SK-N-SH treated with all-trans-retinoic acid at 6 μM for 48 hours (cell line): ENCODE measurements at regions not wholly inside any gene's neighbourhood (a gene's known extent, or its start where the extent isn't known, plus 50 kb on each side); places are given as distances from the start of the nearest gene placed in this dataset.

Experiments used
- ATAC-seq: fragments of 200-7000 bp; cut with Tn5 transposase; 3 replicates; pipeline ENCODE4 v1.9.1; 2020; ENCODE audit warnings: mild to moderate bottlenecking, moderate library complexity
- ARNTL ChIP-seq: fragments of 450-650 bp; formaldehyde crosslinking; IDR thresholded peaks from 2 replicates; pipeline ENCODE4 v1.5.0; 2020; ENCODE audit warnings: low read depth, mild to moderate bottlenecking, moderate library complexity, borderline replicate concordance
- BACH2 ChIP-seq: fragments of 250-450 bp; sonication (Bioruptor Pico); IDR thresholded peaks from 2 replicates; pipeline ENCODE4 v1.9.0; 2021; ENCODE audit warnings: mild to moderate bottlenecking, borderline replicate concordance
- CSDC2 ChIP-seq: fragments of 250-450 bp; sonication (Bioruptor Pico); IDR thresholded peaks from 2 replicates; pipeline ENCODE4 v1.5.0; 2020; ENCODE audit warnings: mild to moderate bottlenecking, moderate library complexity
- ESRRG ChIP-seq: fragments of 250-450 bp; sonication (Bioruptor Pico); IDR thresholded peaks from 2 replicates; pipeline ENCODE4 v1.6.1; 2021; ENCODE audit warnings: mild to moderate bottlenecking
- GLIS3 ChIP-seq: fragments of 250-450 bp; sonication (Bioruptor Pico); IDR thresholded peaks from 2 replicates; pipeline ENCODE4 v1.5.0; 2020; ENCODE audit warnings: mild to moderate bottlenecking, moderate library complexity
- ISL1 ChIP-seq: fragments of 250-450 bp; sonication (Bioruptor Pico); IDR thresholded peaks from 2 replicates; pipeline ENCODE4 v2.1.2; 2022; ENCODE audit warnings: mild to moderate bottlenecking, moderate library complexity
- OSR1 ChIP-seq: fragments of 250-450 bp; sonication (Bioruptor Pico); IDR thresholded peaks from 2 replicates; pipeline ENCODE4 v1.8.0; 2022; ENCODE audit warnings: moderate library complexity, mild to moderate bottlenecking, inconsistent platforms
- PPARA ChIP-seq: fragments of 250-450 bp; sonication (Bioruptor Pico); IDR thresholded peaks from 2 replicates; pipeline ENCODE4 v1.5.0; 2020; ENCODE audit warnings: mild to moderate bottlenecking, borderline replicate concordance
- RARB ChIP-seq: fragments of 250-450 bp; sonication (Bioruptor Pico); IDR thresholded peaks from 2 replicates; pipeline ENCODE4 v1.8.0; 2021; ENCODE audit warnings: mild to moderate bottlenecking, moderate library complexity
- SNAI2 ChIP-seq: fragments of 250-450 bp; sonication (Bioruptor Pico); IDR thresholded peaks from 2 replicates; pipeline ENCODE4 v1.5.0; 2020; ENCODE audit warnings: mild to moderate bottlenecking, moderate library complexity
- TCF4 ChIP-seq: fragments of 250-450 bp; sonication (Bioruptor Pico); IDR thresholded peaks from 2 replicates; pipeline ENCODE4 v1.8.0; 2021; ENCODE audit warnings: mild to moderate bottlenecking, moderate library complexity, borderline replicate concordance
- TOX ChIP-seq: fragments of 250-450 bp; sonication (Bioruptor Pico); IDR thresholded peaks from 2 replicates; pipeline ENCODE4 v1.8.0; 2021; ENCODE audit warnings: mild to moderate bottlenecking, moderate library complexity, borderline replicate concordance
- ZC3H10 ChIP-seq: fragments of 250-450 bp; sonication (Bioruptor Pico); IDR thresholded peaks from 2 replicates; pipeline ENCODE4 v1.5.1; 2021; ENCODE audit warnings: mild to moderate bottlenecking, moderate library complexity
- ZFP3 ChIP-seq: fragments of 250-450 bp; sonication (Bioruptor Pico); IDR thresholded peaks from 2 replicates; pipeline ENCODE4 v1.5.0; 2020; ENCODE audit warnings: mild to moderate bottlenecking, moderate library complexity
- ZFP30 ChIP-seq: fragments of 450-650 bp; formaldehyde crosslinking; IDR thresholded peaks from 2 replicates; pipeline ENCODE4 v1.5.0; 2022; ENCODE audit warnings: mild to moderate bottlenecking, moderate library complexity
- ZNF565 ChIP-seq: fragments of 450-650 bp; formaldehyde crosslinking; conservative IDR thresholded peaks from 2 replicates; pipeline ENCODE4 v1.5.0; 2020; ENCODE audit warnings: low read depth, mild to moderate bottlenecking, moderate library complexity
- ZNF70 ChIP-seq: fragments of 450-650 bp; formaldehyde crosslinking; IDR thresholded peaks from 2 replicates; pipeline ENCODE4 v1.5.0; 2020; ENCODE audit warnings: mild to moderate bottlenecking, moderate library complexity
- ZNF8 ChIP-seq: fragments of 450-650 bp; formaldehyde crosslinking; IDR thresholded peaks from 2 replicates; pipeline ENCODE4 v1.5.0; 2020; ENCODE audit warnings: mild to moderate bottlenecking, moderate library complexity
- TF ChIP-seq, protein P1 (sequence below): fragments of 250-450 bp; sonication (Bioruptor Pico); IDR thresholded peaks from 2 replicates; pipeline ENCODE4 v1.5.0; 2020; ENCODE audit warnings: mild to moderate bottlenecking, moderate library complexity
- TF ChIP-seq, protein P2 (sequence below): fragments of 250-450 bp; sonication (Bioruptor Pico); IDR thresholded peaks from 2 replicates; pipeline ENCODE4 v1.8.0; 2020; ENCODE audit warnings: mild to moderate bottlenecking, moderate library complexity, borderline replicate concordance
- TF ChIP-seq, protein P3 (sequence below): fragments of 250-450 bp; sonication (Bioruptor Pico); IDR thresholded peaks from 2 replicates; pipeline ENCODE4 v1.8.0; 2021; ENCODE audit warnings: low read depth, mild to moderate bottlenecking, moderate library complexity, borderline replicate concordance
- TF ChIP-seq, protein P4 (sequence below): fragments of 250-450 bp; sonication (Bioruptor Pico); IDR thresholded peaks from 2 replicates; pipeline ENCODE4 v1.5.1; 2020; ENCODE audit warnings: low read depth, mild to moderate bottlenecking, moderate library complexity
- TF ChIP-seq, protein P5 (sequence below): fragments of 250-450 bp; sonication (Bioruptor Pico); IDR thresholded peaks from 2 replicates; pipeline ENCODE4 v1.5.1; 2021; ENCODE audit warnings: mild to moderate bottlenecking, moderate library complexity

DNA sequence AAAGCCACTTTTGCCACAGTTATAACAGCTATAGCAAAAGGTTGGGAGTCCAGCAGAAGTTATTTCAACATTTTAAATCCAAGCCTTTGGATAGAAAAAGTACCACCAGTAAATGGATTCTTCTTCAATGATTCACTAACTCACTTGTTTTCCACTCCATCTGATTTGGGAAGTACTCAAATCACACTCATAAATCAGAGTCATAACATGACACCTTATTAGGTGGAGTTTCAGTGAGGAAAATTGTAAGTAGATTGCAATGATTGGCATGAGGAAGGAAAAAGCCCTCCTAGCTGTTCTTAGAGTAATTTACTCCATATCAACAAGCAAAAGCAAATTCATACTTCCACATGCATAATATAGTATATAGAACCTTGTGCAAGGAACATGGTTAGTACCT is 132.9 kb downstream of the NR4A2 start:
- TF ChIP-seq ZNF8 (no peak), ZFP3 (CRISPR knock-in tag) (no peak), ISL1 (no peak), ZNF70 (no peak), TOX (no peak), PPARA (no peak), OSR1 (CRISPR knock-in tag) (no peak), ZFP30 (CRISPR knock-in tag) (no peak), ESRRG (CRISPR knock-in tag) (no peak), ZC3H10 (CRISPR knock-in tag) (no peak), ARNTL (CRISPR knock-in tag) (no peak), RARB (CRISPR knock-in tag) (no peak)
- TF ChIP-seq, protein P1, sequence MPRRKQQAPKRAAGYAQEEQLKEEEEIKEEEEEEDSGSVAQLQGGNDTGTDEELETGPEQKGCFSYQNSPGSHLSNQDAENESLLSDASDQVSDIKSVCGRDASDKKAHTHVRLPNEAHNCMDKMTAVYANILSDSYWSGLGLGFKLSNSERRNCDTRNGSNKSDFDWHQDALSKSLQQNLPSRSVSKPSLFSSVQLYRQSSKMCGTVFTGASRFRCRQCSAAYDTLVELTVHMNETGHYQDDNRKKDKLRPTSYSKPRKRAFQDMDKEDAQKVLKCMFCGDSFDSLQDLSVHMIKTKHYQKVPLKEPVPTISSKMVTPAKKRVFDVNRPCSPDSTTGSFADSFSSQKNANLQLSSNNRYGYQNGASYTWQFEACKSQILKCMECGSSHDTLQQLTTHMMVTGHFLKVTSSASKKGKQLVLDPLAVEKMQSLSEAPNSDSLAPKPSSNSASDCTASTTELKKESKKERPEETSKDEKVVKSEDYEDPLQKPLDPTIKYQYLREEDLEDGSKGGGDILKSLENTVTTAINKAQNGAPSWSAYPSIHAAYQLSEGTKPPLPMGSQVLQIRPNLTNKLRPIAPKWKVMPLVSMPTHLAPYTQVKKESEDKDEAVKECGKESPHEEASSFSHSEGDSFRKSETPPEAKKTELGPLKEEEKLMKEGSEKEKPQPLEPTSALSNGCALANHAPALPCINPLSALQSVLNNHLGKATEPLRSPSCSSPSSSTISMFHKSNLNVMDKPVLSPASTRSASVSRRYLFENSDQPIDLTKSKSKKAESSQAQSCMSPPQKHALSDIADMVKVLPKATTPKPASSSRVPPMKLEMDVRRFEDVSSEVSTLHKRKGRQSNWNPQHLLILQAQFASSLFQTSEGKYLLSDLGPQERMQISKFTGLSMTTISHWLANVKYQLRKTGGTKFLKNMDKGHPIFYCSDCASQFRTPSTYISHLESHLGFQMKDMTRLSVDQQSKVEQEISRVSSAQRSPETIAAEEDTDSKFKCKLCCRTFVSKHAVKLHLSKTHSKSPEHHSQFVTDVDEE (CRISPR knock-in tag): no peak
- TF ChIP-seq, protein P2, sequence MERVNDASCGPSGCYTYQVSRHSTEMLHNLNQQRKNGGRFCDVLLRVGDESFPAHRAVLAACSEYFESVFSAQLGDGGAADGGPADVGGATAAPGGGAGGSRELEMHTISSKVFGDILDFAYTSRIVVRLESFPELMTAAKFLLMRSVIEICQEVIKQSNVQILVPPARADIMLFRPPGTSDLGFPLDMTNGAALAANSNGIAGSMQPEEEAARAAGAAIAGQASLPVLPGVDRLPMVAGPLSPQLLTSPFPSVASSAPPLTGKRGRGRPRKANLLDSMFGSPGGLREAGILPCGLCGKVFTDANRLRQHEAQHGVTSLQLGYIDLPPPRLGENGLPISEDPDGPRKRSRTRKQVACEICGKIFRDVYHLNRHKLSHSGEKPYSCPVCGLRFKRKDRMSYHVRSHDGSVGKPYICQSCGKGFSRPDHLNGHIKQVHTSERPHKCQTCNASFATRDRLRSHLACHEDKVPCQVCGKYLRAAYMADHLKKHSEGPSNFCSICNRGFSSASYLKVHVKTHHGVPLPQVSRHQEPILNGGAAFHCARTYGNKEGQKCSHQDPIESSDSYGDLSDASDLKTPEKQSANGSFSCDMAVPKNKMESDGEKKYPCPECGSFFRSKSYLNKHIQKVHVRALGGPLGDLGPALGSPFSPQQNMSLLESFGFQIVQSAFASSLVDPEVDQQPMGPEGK (CRISPR knock-in tag): no peak
- TF ChIP-seq, all 23 proteins: peak for 0
- no peak for ATAC-seq

DNA sequence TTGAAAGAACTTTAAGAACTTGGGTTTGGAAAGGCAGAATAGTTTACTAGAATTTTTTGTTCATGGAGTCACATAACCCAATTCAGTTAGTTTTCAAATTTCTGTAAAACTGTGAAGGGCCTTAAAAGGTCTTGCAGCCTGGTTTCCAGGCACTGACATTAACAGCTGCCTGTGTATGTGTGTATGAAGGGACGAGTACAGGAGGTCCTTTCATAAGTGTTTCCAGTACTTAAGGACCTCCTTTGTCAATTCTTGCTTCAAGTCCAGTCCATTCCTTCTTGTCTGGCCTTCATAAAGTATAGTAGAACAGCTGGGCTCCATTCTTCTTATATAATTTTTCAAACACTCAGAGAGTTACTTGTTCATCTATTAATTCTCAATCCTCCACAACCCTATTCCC is 136.5 kb downstream of the NR4A2 start:
- ATAC-seq: no peak
- TF ChIP-seq CSDC2 (no peak), GLIS3 (no peak), TCF4 (no peak), OSR1 (CRISPR knock-in tag) (no peak), SNAI2 (CRISPR knock-in tag) (no peak), TOX (no peak), ESRRG (CRISPR knock-in tag) (no peak), ZFP3 (CRISPR knock-in tag) (no peak), ZNF70 (no peak), ZNF8 (no peak), ZNF565 (CRISPR knock-in tag) (no peak), BACH2 (CRISPR knock-in tag) (no peak), ARNTL (CRISPR knock-in tag) (no peak), ZC3H10 (CRISPR knock-in tag) (no peak), ISL1 (no peak)
- TF ChIP-seq, protein P3, sequence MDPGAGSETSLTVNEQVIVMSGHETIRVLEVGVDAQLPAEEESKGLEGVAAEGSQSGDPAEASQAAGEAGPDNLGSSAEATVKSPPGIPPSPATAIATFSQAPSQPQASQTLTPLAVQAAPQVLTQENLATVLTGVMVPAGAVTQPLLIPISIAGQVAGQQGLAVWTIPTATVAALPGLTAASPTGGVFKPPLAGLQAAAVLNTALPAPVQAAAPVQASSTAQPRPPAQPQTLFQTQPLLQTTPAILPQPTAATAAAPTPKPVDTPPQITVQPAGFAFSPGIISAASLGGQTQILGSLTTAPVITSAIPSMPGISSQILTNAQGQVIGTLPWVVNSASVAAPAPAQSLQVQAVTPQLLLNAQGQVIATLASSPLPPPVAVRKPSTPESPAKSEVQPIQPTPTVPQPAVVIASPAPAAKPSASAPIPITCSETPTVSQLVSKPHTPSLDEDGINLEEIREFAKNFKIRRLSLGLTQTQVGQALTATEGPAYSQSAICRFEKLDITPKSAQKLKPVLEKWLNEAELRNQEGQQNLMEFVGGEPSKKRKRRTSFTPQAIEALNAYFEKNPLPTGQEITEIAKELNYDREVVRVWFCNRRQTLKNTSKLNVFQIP (CRISPR knock-in tag): no peak
- TF ChIP-seq, protein P2 (CRISPR knock-in tag): no peak
- TF ChIP-seq, protein P4, sequence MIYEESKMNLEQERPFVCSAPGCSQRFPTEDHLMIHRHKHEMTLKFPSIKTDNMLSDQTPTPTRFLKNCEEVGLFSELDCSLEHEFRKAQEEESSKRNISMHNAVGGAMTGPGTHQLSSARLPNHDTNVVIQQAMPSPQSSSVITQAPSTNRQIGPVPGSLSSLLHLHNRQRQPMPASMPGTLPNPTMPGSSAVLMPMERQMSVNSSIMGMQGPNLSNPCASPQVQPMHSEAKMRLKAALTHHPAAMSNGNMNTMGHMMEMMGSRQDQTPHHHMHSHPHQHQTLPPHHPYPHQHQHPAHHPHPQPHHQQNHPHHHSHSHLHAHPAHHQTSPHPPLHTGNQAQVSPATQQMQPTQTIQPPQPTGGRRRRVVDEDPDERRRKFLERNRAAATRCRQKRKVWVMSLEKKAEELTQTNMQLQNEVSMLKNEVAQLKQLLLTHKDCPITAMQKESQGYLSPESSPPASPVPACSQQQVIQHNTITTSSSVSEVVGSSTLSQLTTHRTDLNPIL: no peak
- TF ChIP-seq, protein P5, sequence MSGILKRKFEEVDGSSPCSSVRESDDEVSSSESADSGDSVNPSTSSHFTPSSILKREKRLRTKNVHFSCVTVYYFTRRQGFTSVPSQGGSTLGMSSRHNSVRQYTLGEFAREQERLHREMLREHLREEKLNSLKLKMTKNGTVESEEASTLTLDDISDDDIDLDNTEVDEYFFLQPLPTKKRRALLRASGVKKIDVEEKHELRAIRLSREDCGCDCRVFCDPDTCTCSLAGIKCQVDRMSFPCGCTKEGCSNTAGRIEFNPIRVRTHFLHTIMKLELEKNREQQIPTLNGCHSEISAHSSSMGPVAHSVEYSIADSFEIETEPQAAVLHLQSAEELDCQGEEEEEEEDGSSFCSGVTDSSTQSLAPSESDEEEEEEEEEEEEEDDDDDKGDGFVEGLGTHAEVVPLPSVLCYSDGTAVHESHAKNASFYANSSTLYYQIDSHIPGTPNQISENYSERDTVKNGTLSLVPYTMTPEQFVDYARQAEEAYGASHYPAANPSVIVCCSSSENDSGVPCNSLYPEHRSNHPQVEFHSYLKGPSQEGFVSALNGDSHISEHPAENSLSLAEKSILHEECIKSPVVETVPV (CRISPR knock-in tag): no peak
